ENCODE measurements at regions not wholly inside any gene's neighbourhood (a gene's known extent, or its start where the extent isn't known, plus 50 kb on each side); places are given as distances from the start of the nearest gene placed in this dataset.
"Not testable (repeated sequence)": the region's sequence is repeated elsewhere in the genome, so short reads cannot be mapped to it uniquely, and the experiment has no call there.

- no peak for DNase-seq (ENCODE audit: extremely low read depth, low read depth, low spot score)
Observed at GRCh38 chr22:23384431-23384830, 195.7 kb downstream of the IGLL1 start.

GRCh38 chr22:23383491-23384361 is 196.4 kb downstream of the IGLL1 start:
- no peak for DNase-seq (ENCODE audit: extremely low read depth, low read depth, low spot score)

GRCh38 chr22:23382428-23383218 is 197.5 kb downstream of the IGLL1 start:
- DNase-seq (ENCODE audit: extremely low read depth, low read depth, low spot score): no peak

- DNase-seq (ENCODE audit: extremely low read depth, low read depth, low spot score): no peak
Observed at GRCh38 chr22:23381661-23382427, 198.2 kb downstream of the IGLL1 start.

- DNase-seq (ENCODE audit: extremely low read depth, low read depth, low spot score): no peak
Observed at GRCh38 chr22:23380911-23381310, 199.2 kb downstream of the IGLL1 start.

GRCh38 chr22:23380230-23380573 is 199.9 kb downstream of the IGLL1 start:
- DNase-seq (ENCODE audit: extremely low read depth, low read depth, low spot score): no peak

- not testable (repeated sequence) for DNase-seq (ENCODE audit: extremely low read depth, low read depth, low spot score)
Observed at GRCh38 chr22:23379540-23380229, 199.4 kb downstream of the BCR start.

- no peak for DNase-seq (ENCODE audit: extremely low read depth, low read depth, low spot score)
Observed at GRCh38 chr22:23377767-23378166, 197.5 kb downstream of the BCR start.

GRCh38 chr22:23376256-23376655 is 195.9 kb downstream of the BCR start:
- no peak for DNase-seq (ENCODE audit: extremely low read depth, low read depth, low spot score)

GRCh38 chr22:23375031-23375827 is 194.9 kb downstream of the BCR start:
- DNase-seq (ENCODE audit: extremely low read depth, low read depth, low spot score): no peak

- DNase-seq (ENCODE audit: extremely low read depth, low read depth, low spot score): no peak
Observed at GRCh38 chr22:23373601-23374000, 193.3 kb downstream of the BCR start.

GRCh38 chr22:23370251-23370650 is 189.9 kb downstream of the BCR start:
- DNase-seq (ENCODE audit: extremely low read depth, low read depth, low spot score): no peak

GRCh38 chr22:23369054-23369685 is 188.9 kb downstream of the BCR start:
- DNase-seq (ENCODE audit: extremely low read depth, low read depth, low spot score): no peak

Measured in glomerular endothelial cell (primary cell).